AG09319 (cell line): ENCODE measurements at regions not wholly inside any gene's neighbourhood (a gene's known extent, or its start where the extent isn't known, plus 50 kb on each side); places are given as distances from the start of the nearest gene placed in this dataset.

ENCODE experiments used
- DNase-seq: peaks from one replicate; pipeline ENCODE4 v3.0.0-alpha.2; 2010; ENCODE audit warnings: low read depth; ENCODE audit errors: extremely low read depth
- CTCF ChIP-seq: IDR thresholded peaks from 2 replicates; pipeline ENCODE4 v1.5.1; 2011; ENCODE audit warnings: low read depth, mild to moderate bottlenecking, inconsistent platforms, low read length, moderate library complexity

- no peak for TF ChIP-seq CTCF
- DNase-seq: no peak
These were observed 395.4 kb upstream of the SLC35B3 start for GRCh38 chr6:8830794-8831193.

GRCh38 chr6:8829796-8830195 lies 394.5 kb upstream of the SLC35B3 start:
- TF ChIP-seq CTCF: no peak
- no peak for DNase-seq

- TF ChIP-seq CTCF: no peak
- no peak for DNase-seq
These were observed 394.0 kb upstream of the SLC35B3 start for GRCh38 chr6:8829296-8829695.

- no peak for TF ChIP-seq CTCF
- no peak for DNase-seq
These were observed 393.0 kb upstream of the SLC35B3 start for GRCh38 chr6:8828376-8828775.

- TF ChIP-seq CTCF: no peak
- no peak for DNase-seq
These were observed 390.4 kb upstream of the SLC35B3 start for GRCh38 chr6:8825726-8826125.

GRCh38 chr6:8821981-8822381 lies 386.6 kb upstream of the SLC35B3 start:
- DNase-seq: no peak
- TF ChIP-seq CTCF: no peak

GRCh38 chr6:8820313-8820712 lies 385.0 kb upstream of the SLC35B3 start:
- DNase-seq: no peak
- TF ChIP-seq CTCF: no peak
